NCI-H2227 (cell line): ENCODE measurements at regions not wholly inside any gene's neighbourhood (a gene's known extent, or its start where the extent isn't known, plus 50 kb on each side); places are given as distances from the start of the nearest gene placed in this dataset.

ENCODE experiments used
- DNase-seq: peaks from one replicate; lab custom pipeline; 2025; ENCODE audit not compliant: unreplicated experiment; lab: John Stamatoyannopoulos, UW

GRCh38 chr1:219362702-219363101 is 189.0 kb downstream of the LYPLAL1 start:
- DNase-seq, result no peak

GRCh38 chr1:219359126-219359525 is 185.4 kb downstream of the LYPLAL1 start:
- DNase-seq, result no peak

- DNase-seq, result no peak
Measured at GRCh38 chr1:219358080-219358479, 184.4 kb downstream of the LYPLAL1 start.

GRCh38 chr1:219354962-219355361 is 181.3 kb downstream of the LYPLAL1 start:
- no peak for DNase-seq

GRCh38 chr1:219352961-219353651 is 179.4 kb downstream of the LYPLAL1 start:
- DNase-seq, result no peak

- DNase-seq, result no peak
Measured at GRCh38 chr1:219350172-219350931, 176.7 kb downstream of the LYPLAL1 start.

- no peak for DNase-seq
Measured at GRCh38 chr1:219347921-219348391, 174.3 kb downstream of the LYPLAL1 start.

- no peak for DNase-seq
Measured at GRCh38 chr1:219347376-219347775, 173.7 kb downstream of the LYPLAL1 start.

GRCh38 chr1:219345953-219346352 is 172.3 kb downstream of the LYPLAL1 start:
- no peak for DNase-seq

- DNase-seq, result no peak
Measured at GRCh38 chr1:219342836-219343235, 169.2 kb downstream of the LYPLAL1 start.

GRCh38 chr1:219340796-219341195 is 167.1 kb downstream of the LYPLAL1 start:
- no peak for DNase-seq

- DNase-seq, result no peak
Measured at GRCh38 chr1:219339466-219339865, 165.8 kb downstream of the LYPLAL1 start.

- no peak for DNase-seq
Measured at GRCh38 chr1:219337588-219337987, 163.9 kb downstream of the LYPLAL1 start.

GRCh38 chr1:219333626-219334025 is 159.9 kb downstream of the LYPLAL1 start:
- no peak for DNase-seq

GRCh38 chr1:219331424-219331823 is 157.7 kb downstream of the LYPLAL1 start:
- DNase-seq, result no peak

- DNase-seq, result no peak
Measured at GRCh38 chr1:219330669-219331068, 157.0 kb downstream of the LYPLAL1 start.

- DNase-seq, result no peak
Measured at GRCh38 chr1:219330001-219330400, 156.3 kb downstream of the LYPLAL1 start.

GRCh38 chr1:219329578-219329977 is 155.9 kb downstream of the LYPLAL1 start:
- DNase-seq, result no peak

GRCh38 chr1:219326843-219327242 is 153.2 kb downstream of the LYPLAL1 start:
- peak; percentile 8 for DNase-seq

- DNase-seq, result no peak
Measured at GRCh38 chr1:219325368-219325742, 151.7 kb downstream of the LYPLAL1 start.

- DNase-seq, result no peak
Measured at GRCh38 chr1:219324629-219325367, 151.1 kb downstream of the LYPLAL1 start.

GRCh38 chr1:219324171-219324570 is 150.5 kb downstream of the LYPLAL1 start:
- no peak for DNase-seq
